GM12892 (cell line): ENCODE measurements at regions not wholly inside any gene's neighbourhood (a gene's known extent, or its start where the extent isn't known, plus 50 kb on each side); places are given as distances from the start of the nearest gene placed in this dataset.

Source experiments
- POLR2A ChIP-seq: IDR thresholded peaks from 2 replicates; pipeline ENCODE4 v1.6.1; 2011; ENCODE audit warnings: low read depth, low read length, control low read depth
- POLR2AphosphoS5 ChIP-seq: IDR thresholded peaks from 2 replicates; pipeline ENCODE4 v1.6.1; 2011; ENCODE audit warnings: low read depth, low read length, control low read depth

DNA sequence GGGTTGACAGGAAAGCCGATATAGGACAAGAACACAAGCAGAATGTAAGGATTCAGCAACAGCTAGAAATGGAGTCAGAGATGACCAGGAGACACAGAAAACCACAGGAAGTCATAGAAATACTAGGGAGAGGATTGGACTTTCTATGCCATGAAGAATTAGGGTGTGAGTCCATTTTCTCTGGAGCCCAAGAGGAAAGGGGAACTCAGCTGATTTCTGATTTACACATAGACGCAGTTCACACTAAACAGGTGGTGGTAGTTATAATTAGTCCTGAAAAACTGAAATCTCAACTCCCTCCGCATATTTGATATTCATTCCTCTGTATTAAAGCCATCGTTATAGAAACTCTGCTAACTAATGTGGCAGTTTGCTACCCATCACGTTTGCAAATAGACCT lies 292.7 kb upstream of the STT3B start:
- no peak for TF ChIP-seq POLR2A
- no peak for TF ChIP-seq POLR2AphosphoS5
